H1 (cell line): ENCODE measurements at regions not wholly inside any gene's neighbourhood (a gene's known extent, or its start where the extent isn't known, plus 50 kb on each side); places are given as distances from the start of the nearest gene placed in this dataset.

Source experiments
- CTCF ChIA-PET: fragments of 300-600 bp; sonication (Branson Sonifier 250); formaldehyde crosslinking; loops from one replicate; lab custom pipeline; 2021; ENCODE audit not compliant: partially characterized antibody; lab: Charles Lee
- POLR2A ChIA-PET: fragments of 300-600 bp; sonication (Branson Sonifier 250); formaldehyde crosslinking; loops from one replicate; lab custom pipeline; 2021; ENCODE audit warnings: inconsistent platforms; ENCODE audit not compliant: partially characterized antibody; lab: Charles Lee
- DNase-seq, 2 experiments: peaks; one replicate each; pipeline versions ENCODE4 v3.0.0 to v3.0.0-alpha.2; 2010 to 2022; ENCODE audit warnings: low spot score in 2 of 2, low read depth in 1 of 2, mixed read lengths in 1 of 2
- FAIRE-seq: peaks from 2 replicates; lab custom pipeline; 2011; peaks lifted over from hg19 to GRCh38; lab: Jason Lieb, UNC
- H2AFZ ChIP-seq: 2 replicates; pipeline ENCODE4 v1.8.1; 2012; ENCODE audit warnings: low read length, inconsistent platforms
- H2AK5ac ChIP-seq: 2 replicates; pipeline ENCODE4 v1.6.1; 2013; ENCODE audit warnings: low read depth, low read length
- H2BK120ac ChIP-seq: replicated peaks from 2 replicates; pipeline ENCODE3; 2013; ENCODE audit warnings: low read depth, low read length, inconsistent platforms
- H2BK12ac ChIP-seq: 2 replicates; pipeline ENCODE4 v1.6.1; 2013; ENCODE audit warnings: low read depth, low read length
- H2BK15ac ChIP-seq: 2 replicates; pipeline ENCODE4 v1.6.1; 2013; ENCODE audit warnings: low read length
- H2BK20ac ChIP-seq: 2 replicates; pipeline ENCODE4 v1.6.1; 2013; ENCODE audit warnings: low read length
- H2BK5ac ChIP-seq: 2 replicates; pipeline ENCODE4 v1.6.1; 2013; ENCODE audit warnings: low read depth, low read length
- H3K14ac ChIP-seq: 2 replicates; pipeline ENCODE4 v1.6.1; 2013; ENCODE audit warnings: inconsistent platforms; ENCODE audit not compliant: insufficient read length
- H3K18ac ChIP-seq: 2 replicates; pipeline ENCODE4 v1.6.1; 2013; ENCODE audit warnings: low read length; ENCODE audit errors: extremely low read depth
- H3K23ac ChIP-seq: 2 replicates; pipeline ENCODE4 v1.6.1; 2013; ENCODE audit warnings: inconsistent platforms; ENCODE audit not compliant: insufficient read length
- H3K23me2 ChIP-seq: 2 replicates; pipeline ENCODE4 v1.6.1; 2013; ENCODE audit warnings: low read depth, low read length
- H3K27ac ChIP-seq: 2 replicates; pipeline ENCODE4 v1.6.1; 2011; ENCODE audit warnings: low read depth, low read length, inconsistent platforms
- H3K27me3 ChIP-seq, 4 experiments: replicated peaks in 1 of 4; 1 replicate in 1 of 4; 2 replicates in 3 of 4; pipeline versions ENCODE4 v1.6.1 to v1.8.1; 2011 to 2013; ENCODE audit warnings: low read length in 3 of 4, mild to moderate bottlenecking in 3 of 4, inconsistent platforms in 2 of 4, mixed read lengths in 2 of 4, moderate library complexity in 1 of 4; ENCODE audit not compliant: control insufficient read depth in 3 of 4, insufficient read depth in 3 of 4; ENCODE audit errors: extremely low read depth in 1 of 4
- H3K36me3 ChIP-seq, 4 experiments: 2 replicates each; pipeline versions ENCODE4 v1.6.1 to v1.8.1; 2011 to 2013; ENCODE audit warnings: mild to moderate bottlenecking in 4 of 4, low read length in 3 of 4, moderate library complexity in 2 of 4, control low read depth in 1 of 4, inconsistent platforms in 1 of 4; ENCODE audit not compliant: insufficient read depth in 4 of 4, control insufficient read depth in 2 of 4
- H3K4ac ChIP-seq: replicated peaks from 2 replicates; pipeline ENCODE3; 2013; ENCODE audit warnings: low read length, low read depth, mixed read lengths, inconsistent platforms; ENCODE audit not compliant: insufficient read length
- H3K4me1 ChIP-seq, 4 experiments: replicated peaks in 1 of 4; 1 replicate in 1 of 4; 2 replicates in 3 of 4; pipeline versions ENCODE4 v1.6.1 to v1.8.1; 2011 to 2013; ENCODE audit warnings: low read length in 3 of 4, inconsistent platforms in 2 of 4, mixed read lengths in 1 of 4; ENCODE audit not compliant: insufficient read depth in 4 of 4, control insufficient read depth in 3 of 4
- H3K4me2 ChIP-seq, 2 experiments: 2 replicates each; pipeline versions ENCODE4 v1.6.1 to v1.8.1; 2011 to 2013; ENCODE audit warnings: low read depth in 2 of 2, low read length in 2 of 2, control low read depth in 1 of 2, inconsistent platforms in 1 of 2, mild to moderate bottlenecking in 1 of 2; ENCODE audit not compliant: insufficient read depth in 1 of 2
- H3K4me3 ChIP-seq, 4 experiments: fragments of 200-600, 300-600 bp in 1 of 4; sonication (generic), shearing (Covaris generic), sonication (Bioruptor Twin) in 1 of 4; 2 replicates each; pipeline versions ENCODE4 v1.5.1 to v1.8.1; 2011 to 2016; ENCODE audit warnings: low read length in 4 of 4, low read depth in 3 of 4, control low read depth in 2 of 4, inconsistent platforms in 2 of 4, mild to moderate bottlenecking in 2 of 4, mixed read lengths in 1 of 4, moderate library complexity in 1 of 4; ENCODE audit not compliant: insufficient read depth in 2 of 4; ENCODE audit errors: extremely low read depth in 1 of 4
- H3K56ac ChIP-seq: replicated peaks from 2 replicates; pipeline ENCODE3; 2013; ENCODE audit warnings: low read depth, mild to moderate bottlenecking, mixed read lengths, low read length, inconsistent platforms; ENCODE audit not compliant: insufficient read length
- H3K79me1 ChIP-seq: 2 replicates; pipeline ENCODE4 v1.6.1; 2013; ENCODE audit warnings: low read depth, low read length, control low read depth
- H3K79me2 ChIP-seq, 2 experiments: 2 replicates each; pipeline versions ENCODE4 v1.6.1 to v1.8.1; 2012 to 2013; ENCODE audit warnings: low read length in 2 of 2, mild to moderate bottlenecking in 2 of 2, inconsistent platforms in 1 of 2; ENCODE audit not compliant: insufficient read depth in 2 of 2, control insufficient read depth in 1 of 2
- H3K9ac ChIP-seq, 4 experiments: replicated peaks in 1 of 4; 1 replicate in 1 of 4; 2 replicates in 3 of 4; pipeline versions ENCODE4 v1.6.1 to v1.8.1; 2011 to 2013; ENCODE audit warnings: low read depth in 3 of 4, low read length in 3 of 4, control low read depth in 2 of 4, mild to moderate bottlenecking in 2 of 4, moderate library complexity in 2 of 4, inconsistent platforms in 1 of 4; ENCODE audit errors: extremely low read depth in 1 of 4
- H3K9me3 ChIP-seq, 2 experiments: 2 replicates each; pipeline versions ENCODE4 v1.6.1 to v1.8.1; 2012 to 2013; ENCODE audit warnings: mild to moderate bottlenecking in 2 of 2, moderate library complexity in 2 of 2, control low read depth in 1 of 2, inconsistent platforms in 1 of 2, low read depth in 1 of 2, low read length in 1 of 2, mixed read lengths in 1 of 2; ENCODE audit not compliant: insufficient read depth in 2 of 2
- H4K20me1 ChIP-seq, 2 experiments: replicated peaks in 1 of 2; 2 replicates each; pipeline versions ENCODE3 to v1.8.1; 2011 to 2013; ENCODE audit warnings: inconsistent platforms in 2 of 2, low read length in 2 of 2, mild to moderate bottlenecking in 1 of 2; ENCODE audit not compliant: insufficient read depth in 2 of 2, control insufficient read depth in 1 of 2
- H4K5ac ChIP-seq: 2 replicates; pipeline ENCODE4 v1.6.1; 2013; ENCODE audit warnings: low read length, low read depth, mixed read lengths, inconsistent platforms; ENCODE audit not compliant: insufficient read length
- H4K8ac ChIP-seq: 2 replicates; pipeline ENCODE4 v1.8.0; 2013; ENCODE audit warnings: mild to moderate bottlenecking, moderate library complexity, low read length, inconsistent platforms; ENCODE audit not compliant: insufficient read depth; ENCODE audit errors: extremely low read depth
- H4K91ac ChIP-seq: replicated peaks from 2 replicates; pipeline ENCODE3; 2013; ENCODE audit warnings: low read length, mixed read lengths, inconsistent platforms; ENCODE audit not compliant: insufficient read length
- CBX8 ChIP-seq: fragments of 300-800, 300-1000 bp; sonication (generic); IDR thresholded peaks from 2 replicates; pipeline ENCODE4 v1.7.1; 2016; ENCODE audit warnings: low read depth, low read length, borderline replicate concordance
- FOSL1 ChIP-seq: IDR thresholded peaks from 2 replicates; pipeline ENCODE4 v1.6.1; 2011; ENCODE audit warnings: mild to moderate bottlenecking, low read depth, low read length, moderate library complexity; ENCODE audit not compliant: insufficient read depth
- HDAC2 ChIP-seq, 2 experiments: fragments of 300-600 bp in 1 of 2; sonication (generic) in 1 of 2; IDR thresholded peaks; 2 replicates each; pipeline ENCODE4 v1.6.1; 2011 to 2012; ENCODE audit warnings: low read depth in 2 of 2, low read length in 2 of 2, mild to moderate bottlenecking in 2 of 2, moderate library complexity in 2 of 2, borderline replicate concordance in 1 of 2, inconsistent platforms in 1 of 2
- JUN ChIP-seq: IDR thresholded peaks from 2 replicates; pipeline ENCODE4 v1.6.1; 2011; ENCODE audit warnings: low read depth, mild to moderate bottlenecking, improper control_type of control experiment, low read length
- JUND ChIP-seq: IDR thresholded peaks from 2 replicates; pipeline ENCODE4 v1.6.1; 2011; ENCODE audit warnings: mild to moderate bottlenecking, improper control_type of control experiment, low read length
- POU5F1 ChIP-seq: IDR thresholded peaks from 2 replicates; pipeline ENCODE4 v1.6.1; 2011; ENCODE audit warnings: low read depth, mild to moderate bottlenecking, low read length, moderate library complexity
- RNF2 ChIP-seq: fragments of 200-900, 300-1000 bp; sonication (generic); IDR thresholded peaks from 2 replicates; pipeline ENCODE4 v1.7.1; 2016; ENCODE audit warnings: borderline replicate concordance, low read depth, mild to moderate bottlenecking, antibody characterized with exemption, low read length; ENCODE audit not compliant: poor library complexity, severe bottlenecking; ENCODE audit errors: missing control alignments
- SP1 ChIP-seq: IDR thresholded peaks from 2 replicates; pipeline ENCODE4 v1.6.1; 2011; ENCODE audit warnings: low read depth, low read length
- SUZ12 ChIP-seq: fragments of 200-600 bp; sonication (generic); IDR thresholded peaks from 2 replicates; pipeline ENCODE4 v1.6.1; 2012; ENCODE audit warnings: mild to moderate bottlenecking, inconsistent platforms, low read length, moderate library complexity, mixed read lengths
- TEAD4 ChIP-seq: IDR thresholded peaks from 2 replicates; pipeline ENCODE4 v1.6.1; 2012; ENCODE audit warnings: low read depth, low read length, inconsistent platforms, mixed read lengths
- ZNF274 ChIP-seq: IDR thresholded peaks from 2 replicates; pipeline ENCODE4 v1.7.0; 2012; ENCODE audit warnings: low read length, borderline replicate concordance; ENCODE audit errors: extremely low read depth
- WGBS, 2 experiments: shearing (Covaris generic) in 1 of 2; methylation state at CpG; one replicate each; pipeline versions ENCODE4 v1.1.6 to v1.1.7; 2013 to 2015; ENCODE audit warnings: low lambda C conversion rate in 2 of 2, mixed read lengths in 2 of 2, inconsistent platforms in 1 of 2, low coverage in 1 of 2, missing lambda C conversion rate in 1 of 2; ENCODE audit not compliant: insufficient replicate concordance in 2 of 2, insufficient coverage in 1 of 2, insufficient read length in 1 of 2; ENCODE audit errors: extremely low coverage in 1 of 2, missing lambda C conversion rate in 1 of 2; 5-methylcytosine and 5-hydroxymethylcytosine counted together
- TF ChIP-seq, protein P1 (sequence below): IDR thresholded peaks from 2 replicates; pipeline ENCODE4 v1.6.1; 2012; ENCODE audit warnings: inconsistent platforms

DNA sequence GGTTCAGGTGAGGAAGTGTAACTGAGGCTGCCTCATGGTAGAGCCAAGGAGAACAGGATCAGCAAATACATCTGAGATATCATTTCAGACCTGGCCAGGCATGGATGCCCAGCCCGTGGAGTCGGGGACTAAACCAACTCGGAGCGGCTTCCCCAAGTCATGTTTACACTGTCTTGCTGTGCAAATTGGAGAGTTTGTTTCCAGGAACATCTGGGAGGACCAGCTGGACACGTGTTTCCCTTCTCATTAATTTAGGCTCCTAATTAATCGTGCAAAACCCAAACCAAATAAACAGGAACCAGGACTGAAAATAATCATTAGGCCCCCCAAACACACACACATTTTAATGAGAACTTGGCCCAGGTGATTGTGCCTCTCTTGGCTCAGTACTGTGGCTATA is 70.9 kb upstream of the SALL1 start (continued):
- TF ChIP-seq SUZ12: no peak

DNA sequence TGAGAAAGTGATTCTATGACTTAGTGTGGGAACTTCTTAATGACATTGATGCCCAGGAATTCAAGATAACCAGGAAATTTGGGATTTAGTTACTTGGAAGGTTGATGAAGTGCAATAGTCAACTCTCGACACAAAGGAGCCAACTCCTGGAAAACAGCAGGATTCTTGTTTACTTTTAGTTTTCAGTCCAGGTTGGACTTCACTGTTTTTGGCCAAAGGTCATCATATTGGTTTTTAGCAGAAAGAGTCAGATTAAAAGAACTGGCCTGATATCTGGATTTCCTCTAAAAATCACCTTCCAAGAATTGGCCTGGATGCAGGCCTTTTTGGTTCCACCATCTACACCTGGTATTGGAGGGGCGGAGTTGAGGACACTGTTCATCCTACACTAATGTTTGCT is 60.1 kb upstream of the SALL1 start:
- Histone ChIP-seq H3K36me3 (no peaks in the 10 kb centered on the region), H2BK20ac (no peak overlapping the region), H3K9ac (no peak overlapping the region), H3K4me2 (no peak overlapping the region), H3K4me1 (no peaks in the 10 kb centered on the region), H3K27me3 (peaks cover 0 to 1% (median 0%) of the 10 kb centered on the region in 4 experiments; a peak in 2 of 7 replicates), H3K4ac (no peak overlapping the region), H2AFZ (no peak overlapping the region), H2AK5ac (no peak overlapping the region), H2BK15ac (no peak overlapping the region), H3K18ac (no peak overlapping the region), H2BK12ac (no peak overlapping the region), H4K5ac (no peak overlapping the region), H3K79me2 (no peaks in the 10 kb centered on the region), H3K23ac (no peak overlapping the region), H3K23me2 (no peaks in the 10 kb centered on the region), H4K91ac (no peak overlapping the region), H3K9me3 (no peaks in the 10 kb centered on the region), H3K14ac (no peak overlapping the region), H3K4me3 (no peak overlapping the region), H3K79me1 (no peaks in the 10 kb centered on the region), H2BK5ac (no peak overlapping the region), H4K8ac (no peak overlapping the region), H4K20me1 (no peaks in the 10 kb centered on the region), H3K27ac (no peak overlapping the region), H2BK120ac (no peak overlapping the region), H3K56ac (no peak overlapping the region)
- DNase-seq (no peak), FAIRE-seq (no peak)
- POLR2A ChIA-PET: no interaction called here
- 83% methylated on average over 2 of the region's 2 CpGs; no CpG with 5 or more reads in 1 of the 2 experiments for WGBS, 2 experiments
- CTCF ChIA-PET: no interaction called here
- no peak for TF ChIP-seq RNF2
- TF ChIP-seq CBX8: no peak
- TF ChIP-seq POU5F1: no peak
- no peak for TF ChIP-seq JUN
- no peak for TF ChIP-seq HDAC2 (IDR thresholded peaks at IDR 0.05; ENCODE audit: borderline replicate concordance in 1 of 2, low read depth in 2 of 2, low read length in 2 of 2)
- no peak for TF ChIP-seq TEAD4
- TF ChIP-seq JUND: no peak
- no peak for TF ChIP-seq FOSL1
- TF ChIP-seq, protein P1, sequence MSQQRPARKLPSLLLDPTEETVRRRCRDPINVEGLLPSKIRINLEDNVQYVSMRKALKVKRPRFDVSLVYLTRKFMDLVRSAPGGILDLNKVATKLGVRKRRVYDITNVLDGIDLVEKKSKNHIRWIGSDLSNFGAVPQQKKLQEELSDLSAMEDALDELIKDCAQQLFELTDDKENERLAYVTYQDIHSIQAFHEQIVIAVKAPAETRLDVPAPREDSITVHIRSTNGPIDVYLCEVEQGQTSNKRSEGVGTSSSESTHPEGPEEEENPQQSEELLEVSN: no peak
- TF ChIP-seq ZNF274: no peak
- no peak for TF ChIP-seq SP1
